ENCODE measurements at regions not wholly inside any gene's neighbourhood (a gene's known extent, or its start where the extent isn't known, plus 50 kb on each side); places are given as distances from the start of the nearest gene placed in this dataset.
"Not testable (repeated sequence)": the region's sequence is repeated elsewhere in the genome, so short reads cannot be mapped to it uniquely, and the experiment has no call there.

DNA sequence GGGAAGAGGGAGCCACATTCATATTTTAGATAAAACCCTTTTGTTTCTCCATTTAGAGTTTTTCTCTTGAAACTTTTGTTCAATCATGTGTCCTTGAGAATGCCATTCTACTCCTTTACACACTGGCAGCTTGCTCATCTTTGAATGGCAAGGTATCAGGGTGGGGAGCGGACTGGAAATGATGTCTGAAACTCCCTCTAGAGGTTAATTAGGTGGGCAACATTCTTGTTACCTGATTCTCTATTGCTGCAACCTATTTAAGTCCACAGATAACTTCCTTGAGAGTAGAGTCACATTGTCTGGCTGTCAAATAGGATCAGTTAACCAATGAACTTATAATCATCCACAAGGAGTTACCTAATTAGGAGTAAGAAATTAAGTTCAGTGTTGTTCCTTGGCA is 533.6 kb upstream of the API5 start:
- no peak for DNase-seq

DNA sequence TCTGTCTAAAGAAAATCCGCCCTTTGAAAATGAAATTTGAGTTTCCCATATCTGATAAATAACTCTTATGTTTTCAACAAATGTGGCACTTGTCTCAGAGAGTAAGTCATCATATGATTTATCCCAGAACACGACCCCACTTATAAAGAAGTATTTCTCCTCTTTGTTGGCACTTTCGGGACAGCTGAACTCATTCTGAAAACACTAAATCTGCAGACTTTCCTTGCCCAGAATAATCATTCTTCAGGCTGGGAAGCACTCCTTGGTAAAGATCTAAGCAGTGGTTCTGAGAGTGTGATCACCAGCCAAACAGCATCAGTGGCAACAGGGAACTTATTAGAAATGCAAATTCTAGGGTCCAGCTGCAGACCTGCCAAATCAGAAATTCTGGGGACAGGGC is 532.2 kb upstream of the API5 start:
- no peak for DNase-seq

DNA sequence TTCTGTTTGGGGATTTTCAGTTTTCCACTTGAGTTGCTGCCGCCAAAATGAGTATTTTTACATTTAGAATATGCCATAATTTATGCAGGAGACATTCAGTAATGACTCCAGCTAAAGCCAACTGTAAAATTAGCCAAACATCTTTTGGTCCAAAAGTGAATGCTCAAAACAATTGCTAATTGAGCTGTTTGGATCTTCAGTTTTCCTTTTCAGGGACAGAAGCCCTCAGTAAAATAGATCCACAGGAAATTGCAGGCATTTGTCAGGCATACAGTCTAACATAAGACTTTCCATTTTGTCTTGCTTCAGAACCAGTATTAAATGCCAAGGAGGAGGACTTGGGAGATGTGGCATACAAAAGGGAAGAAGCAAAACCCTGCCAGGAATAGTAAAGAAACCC is 524.8 kb upstream of the API5 start:
- DNase-seq, result no peak

DNA sequence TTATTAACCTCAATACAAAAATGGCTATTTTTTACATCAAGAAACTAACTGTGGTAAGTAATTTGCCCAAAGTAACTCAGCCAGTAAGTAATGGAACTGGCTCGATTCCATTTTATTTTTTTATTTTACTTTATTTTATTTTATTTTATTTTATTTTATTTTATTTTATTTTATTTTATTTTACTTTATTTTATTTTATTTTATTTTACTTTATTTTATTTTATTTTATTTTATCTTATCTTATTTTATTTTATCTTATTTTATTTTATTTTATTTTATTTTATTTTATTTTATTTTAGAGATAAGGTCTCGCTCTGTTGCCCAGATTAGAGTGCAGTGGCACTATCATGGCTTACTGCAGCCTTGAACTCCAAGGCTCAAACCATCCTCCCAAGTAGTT is 516.3 kb upstream of the API5 start:
- DNase-seq, result not testable (repeated sequence)

DNA sequence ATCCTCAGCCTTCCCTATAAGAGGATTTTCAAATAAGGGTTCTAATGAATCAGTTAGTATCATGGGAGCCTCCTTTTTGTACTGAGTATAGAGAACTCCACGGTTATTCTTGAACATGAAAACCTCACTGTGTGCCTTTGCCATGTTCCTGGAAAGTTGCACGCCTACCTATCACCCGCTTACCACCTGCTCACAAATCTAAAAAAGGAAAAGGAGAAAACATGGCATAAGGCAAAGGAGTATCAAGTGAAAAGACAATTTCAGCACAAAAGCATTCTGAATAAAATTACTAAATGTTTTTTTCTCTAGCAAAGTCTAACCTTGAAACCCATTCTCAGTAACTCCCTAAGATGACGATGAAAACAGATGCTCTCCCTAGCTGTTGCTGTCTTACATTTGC is 511.8 kb upstream of the API5 start:
- peak in 1 of 2 donors; percentile 53 for DNase-seq

DNA sequence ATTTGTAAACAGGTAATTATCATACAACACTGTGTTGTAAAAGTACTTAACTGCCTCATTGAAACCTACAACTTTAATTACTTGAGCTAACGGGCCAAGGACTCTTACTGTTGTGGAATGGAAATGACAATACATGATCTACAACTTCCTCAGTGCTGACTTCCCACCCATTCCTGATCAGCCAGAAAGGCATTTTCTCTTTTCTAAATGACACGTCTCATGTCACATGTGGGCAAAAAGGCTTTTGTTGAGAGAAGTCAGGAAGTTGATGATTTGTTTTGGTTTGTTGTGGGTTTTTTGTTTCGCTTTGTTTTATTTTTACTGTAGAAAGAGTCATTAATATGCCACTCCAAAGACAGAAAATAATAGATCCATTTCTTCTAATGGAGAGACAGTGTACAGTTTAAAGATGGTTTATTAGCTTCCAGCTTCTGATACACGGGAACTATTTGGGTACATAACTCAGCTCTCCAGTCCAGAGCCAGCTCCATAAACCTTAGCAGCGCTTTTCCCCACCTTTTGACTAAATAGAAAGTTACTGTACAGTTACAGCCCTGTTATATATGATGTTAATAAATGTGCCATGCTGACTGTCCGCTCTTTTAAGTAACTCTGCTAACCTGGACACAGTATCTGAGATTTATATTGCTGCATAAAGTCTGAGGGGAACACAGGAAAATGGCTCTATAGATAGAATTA is 509.4 kb upstream of the API5 start:
- no peak for DNase-seq

DNA sequence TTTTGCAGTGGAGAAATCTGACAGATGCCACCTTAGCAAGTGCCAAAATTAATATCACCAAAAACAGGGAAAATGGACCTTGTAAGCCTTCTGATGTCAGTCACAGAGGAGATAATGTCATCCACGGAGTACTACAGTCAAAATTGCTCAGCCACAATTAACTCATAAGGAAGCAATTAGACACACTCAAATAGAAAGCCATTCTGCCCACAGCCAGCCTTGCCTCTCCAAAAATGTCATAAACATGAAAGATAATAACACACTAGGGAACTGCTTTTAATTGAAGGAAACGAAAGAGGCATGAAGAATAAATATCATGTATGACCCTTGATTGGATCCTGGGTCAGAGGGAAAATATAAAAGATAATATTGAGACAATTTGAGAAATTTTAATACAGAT is 505.6 kb upstream of the API5 start:
- no peak for DNase-seq

DNA sequence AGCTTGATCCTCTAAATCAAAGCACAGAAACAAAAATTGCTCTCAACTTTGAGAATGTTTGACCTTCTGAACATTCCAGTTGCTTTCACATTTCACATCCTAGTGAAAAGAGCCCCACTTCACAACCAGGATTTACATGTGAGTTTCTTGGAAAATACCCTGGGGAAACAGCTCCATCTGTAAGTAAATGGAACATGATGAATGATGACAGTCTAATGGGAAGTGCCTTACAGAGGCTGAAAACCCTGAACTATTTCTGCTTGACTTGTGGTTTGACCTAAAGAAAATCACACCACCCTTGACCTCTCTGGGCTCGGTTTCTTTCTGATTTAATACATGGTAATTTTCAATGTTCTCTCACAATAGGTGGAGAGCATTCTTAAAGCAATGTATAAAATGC is 499.4 kb upstream of the API5 start:
- DNase-seq, result no peak

DNA sequence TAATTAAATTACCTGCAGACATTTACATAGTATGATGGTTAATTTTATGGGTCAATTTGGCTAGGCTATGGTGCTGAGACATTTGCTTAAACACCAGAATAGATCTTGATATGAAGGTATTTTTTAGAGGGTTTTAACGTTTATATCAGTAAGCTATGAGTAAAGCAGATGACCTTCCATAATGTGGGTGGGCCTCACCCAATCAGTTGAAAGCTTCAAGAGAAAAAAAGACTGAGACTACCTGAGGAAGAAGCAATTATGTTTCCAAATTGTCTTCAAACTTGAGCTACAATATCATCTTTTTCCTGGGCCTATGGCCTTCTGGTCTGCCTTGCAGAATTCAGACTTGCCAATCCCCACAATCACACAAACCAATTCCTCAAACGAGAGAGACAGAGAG is 498.8 kb upstream of the API5 start:
- no peak for DNase-seq

DNA sequence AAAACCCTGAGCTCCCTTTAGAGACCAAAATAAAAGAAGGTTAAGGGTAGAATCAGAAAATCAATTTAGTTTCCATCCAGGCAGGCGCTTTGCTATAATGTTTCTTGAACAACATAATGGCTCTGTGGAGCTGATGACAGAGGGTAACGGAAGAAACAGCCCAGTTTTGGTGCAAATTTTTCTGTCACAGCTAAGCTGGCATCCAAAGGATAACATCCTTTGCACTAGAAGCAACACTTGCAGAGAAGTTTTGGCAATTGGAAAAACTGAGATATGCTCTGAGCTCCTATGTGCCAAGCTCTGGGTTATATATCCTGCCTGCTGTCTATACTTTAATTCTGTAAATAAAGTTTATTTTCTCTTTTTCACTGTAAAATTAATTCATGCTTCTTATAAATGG is 495.3 kb upstream of the API5 start:
- DNase-seq, result no peak

DNA sequence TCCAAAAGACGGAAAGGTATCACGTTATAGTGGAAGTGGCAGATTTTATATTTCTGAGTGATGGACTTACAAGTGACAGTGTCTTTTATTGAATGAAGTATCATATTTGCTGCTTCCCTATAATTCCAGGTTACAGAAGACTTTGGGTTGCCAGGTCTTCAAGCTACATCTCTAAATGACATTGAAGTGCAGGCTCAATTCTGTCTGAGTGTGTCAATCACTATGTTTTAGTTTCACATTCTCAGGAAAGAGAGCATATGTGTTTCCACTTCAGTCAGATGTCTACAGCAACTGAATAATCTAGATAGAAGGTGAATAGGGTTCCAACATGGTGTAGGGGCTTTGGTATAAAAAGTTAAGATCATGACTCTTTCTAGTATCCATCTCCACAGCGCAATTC is 492.7 kb upstream of the API5 start:
- DNase-seq, result no peak

DNA sequence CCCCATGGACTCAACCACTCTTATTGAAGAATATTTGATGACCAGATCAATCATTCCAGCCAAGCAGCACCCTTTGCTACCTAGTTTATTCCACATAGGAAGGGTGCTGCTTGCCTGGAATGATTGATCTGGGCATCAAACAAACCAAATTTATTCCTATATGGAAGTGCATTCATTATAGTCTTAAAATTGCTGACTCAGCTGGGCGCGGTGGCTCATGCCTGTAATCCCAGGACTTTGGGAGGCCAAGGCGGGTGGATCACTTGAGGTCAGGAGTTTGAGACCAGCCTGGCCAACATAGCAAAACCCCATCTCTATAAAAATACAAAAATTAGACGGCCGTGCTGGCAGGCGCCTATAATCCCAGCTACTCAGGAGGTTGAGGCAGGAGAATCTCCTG is 489.6 kb upstream of the API5 start:
- DNase-seq, result not testable (repeated sequence)

DNA sequence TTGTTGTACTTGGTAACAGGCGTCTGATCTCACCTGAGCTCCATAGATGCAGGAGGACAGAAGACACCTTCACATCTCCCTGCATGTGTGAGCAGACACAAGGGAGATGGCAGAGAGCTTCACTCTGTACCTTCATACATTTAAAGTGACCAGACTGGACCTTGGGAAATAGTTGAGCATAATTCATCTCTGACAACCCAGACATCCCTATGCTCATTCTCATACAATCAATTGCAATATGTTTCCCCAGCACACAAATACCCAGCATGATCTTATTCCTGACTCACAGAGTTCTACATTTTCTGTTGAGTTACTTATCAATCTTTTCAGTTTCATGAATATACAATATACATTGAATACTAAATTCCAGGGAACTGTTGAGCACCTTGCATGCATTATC is 488.2 kb upstream of the API5 start:
- no peak for DNase-seq

DNA sequence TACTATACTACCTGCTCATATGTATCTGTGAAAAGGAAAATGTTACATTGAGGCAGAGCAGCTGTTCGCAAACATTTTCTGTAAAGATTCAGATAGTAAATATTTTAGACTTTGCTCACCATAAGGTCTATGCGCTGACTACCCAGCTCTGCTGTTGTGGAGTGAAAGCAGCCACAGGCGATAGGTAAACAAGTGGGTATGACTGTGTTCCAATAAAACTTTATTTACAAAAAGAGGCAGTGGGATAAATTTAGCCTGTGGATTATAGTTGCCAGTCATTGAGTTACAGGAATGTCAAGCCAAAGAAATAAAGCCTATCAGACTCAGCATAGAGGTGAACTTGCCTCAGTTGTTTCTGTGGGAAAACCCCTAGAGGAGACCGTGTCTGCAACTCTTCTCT is 487.7 kb upstream of the API5 start:
- DNase-seq, result no peak

DNA sequence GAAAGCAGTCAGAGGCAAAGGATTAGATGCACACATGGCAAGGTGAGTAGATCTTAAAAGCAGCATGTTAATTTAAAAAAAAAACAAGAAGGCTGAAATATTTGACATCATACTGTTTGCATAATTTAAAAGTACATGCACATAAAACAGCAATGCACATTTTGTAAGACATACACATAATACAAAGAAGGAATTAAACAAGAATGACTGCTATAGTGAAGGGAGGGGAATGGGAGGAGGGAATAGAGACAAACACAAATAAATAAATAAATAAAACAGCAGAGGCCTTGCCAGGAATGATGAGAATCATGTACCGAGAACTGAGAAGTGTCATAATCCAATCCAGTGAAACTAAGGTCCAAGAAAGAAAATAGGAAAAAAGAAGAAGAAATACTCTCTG is 486.2 kb upstream of the API5 start:
- DNase-seq, result no peak

DNA sequence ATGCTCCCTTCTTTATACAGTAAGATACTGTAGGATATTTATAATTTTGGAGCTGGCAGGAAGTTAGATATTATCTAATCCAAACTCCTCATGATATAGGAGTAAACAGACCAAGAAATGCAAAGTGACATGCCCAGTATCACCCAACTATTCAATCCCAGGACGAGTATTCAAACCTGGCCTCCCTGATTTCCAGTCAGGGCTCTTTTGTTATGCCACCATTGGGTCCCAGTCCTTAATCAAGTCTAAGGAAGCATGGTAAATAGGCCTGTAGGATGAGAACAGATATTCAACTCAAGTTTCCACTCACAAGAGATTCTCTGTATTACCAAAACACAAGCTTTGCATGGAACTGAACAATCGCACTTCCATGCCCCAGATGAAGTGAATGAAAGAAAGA is 484.0 kb upstream of the API5 start:
- no peak for DNase-seq

DNA sequence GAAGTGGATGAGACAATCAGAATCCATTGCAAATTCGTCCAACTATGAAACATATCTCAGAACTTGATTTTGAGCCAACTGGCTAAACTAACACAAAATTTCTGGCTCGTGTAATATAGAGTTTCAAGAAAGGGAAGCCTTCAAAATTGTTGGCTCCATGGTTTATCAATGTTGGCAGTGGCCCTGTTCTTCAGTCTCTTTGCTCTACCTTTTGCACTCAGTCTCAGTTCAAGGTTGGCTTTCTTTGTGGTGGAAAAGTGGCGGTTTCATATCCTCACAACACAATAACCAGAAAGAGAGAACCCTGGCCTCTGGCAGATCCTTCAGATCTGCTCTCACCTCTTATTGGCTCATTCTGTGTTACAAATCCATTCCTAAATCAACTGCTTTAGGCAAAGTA is 473.8 kb upstream of the API5 start:
- DNase-seq, result no peak

DNA sequence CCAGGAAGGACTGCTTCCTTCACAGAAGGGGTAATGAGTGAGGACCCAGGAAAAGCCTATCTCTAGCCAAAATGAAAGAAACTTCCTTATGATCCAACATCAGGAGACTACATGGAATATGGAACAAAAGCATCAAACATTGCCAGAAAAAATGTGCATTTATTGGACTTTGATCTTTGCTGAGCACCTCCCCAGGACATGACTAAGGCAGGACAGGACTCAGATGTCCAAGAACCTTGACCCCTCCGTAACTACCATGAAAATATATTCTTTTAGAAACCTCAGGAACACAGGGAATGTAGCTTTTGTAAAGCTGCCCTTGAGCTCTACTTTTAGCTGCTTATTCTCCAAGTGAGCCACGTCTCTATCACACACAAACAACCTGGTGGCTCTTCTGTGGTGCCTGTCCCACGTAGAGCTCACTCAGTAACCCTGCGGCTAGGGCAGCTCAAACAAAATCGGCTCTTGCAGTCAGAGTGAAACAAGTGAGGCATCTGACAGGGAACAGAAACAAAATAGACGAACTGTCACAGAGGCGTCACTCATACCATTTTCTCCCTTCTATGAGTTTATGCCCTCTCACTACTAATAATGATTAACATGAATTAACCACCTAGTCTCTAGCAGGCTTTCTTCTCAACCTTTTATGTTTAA is 471.5 kb upstream of the API5 start:
- no peak for DNase-seq

DNA sequence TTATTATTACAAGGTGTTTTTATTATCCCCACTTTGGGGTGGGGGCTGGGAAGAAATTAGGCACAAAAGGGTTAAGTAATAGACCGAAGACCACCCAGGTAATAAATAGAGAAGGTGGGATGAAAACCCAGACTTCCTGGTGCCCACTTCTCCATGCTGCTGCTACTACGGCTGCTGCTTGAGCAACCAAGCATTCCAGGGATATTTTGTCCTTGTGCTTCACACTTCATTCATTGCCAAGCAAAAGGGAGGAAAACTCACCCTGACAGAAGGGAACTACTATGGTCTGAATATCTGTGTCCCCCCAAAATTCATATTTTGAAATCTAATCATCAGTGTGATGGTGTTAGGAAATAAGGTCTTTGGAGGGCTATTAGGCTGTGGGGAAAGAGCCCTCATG is 470.9 kb upstream of the API5 start:
- DNase-seq, result no peak

DNA sequence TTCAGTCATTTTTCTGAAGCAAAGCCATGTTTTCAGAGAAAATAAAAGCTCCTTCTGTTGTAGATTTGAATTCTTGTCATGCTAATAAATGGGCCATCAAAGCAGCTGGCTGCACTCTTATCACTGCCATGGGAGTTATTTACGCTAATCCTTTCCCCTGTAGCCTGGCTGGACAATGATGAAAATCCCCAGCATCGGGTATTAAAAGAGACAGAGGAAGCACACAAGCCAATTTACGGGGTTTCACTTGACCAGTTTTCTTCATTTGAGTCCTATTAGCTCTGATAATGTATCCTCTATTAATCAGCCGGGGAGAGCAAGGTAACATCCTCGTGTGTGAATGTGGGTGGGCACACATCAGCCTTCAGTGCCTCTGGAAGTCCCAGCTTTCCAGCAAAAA is 470.2 kb upstream of the API5 start:
- DNase-seq, result no peak

DNA sequence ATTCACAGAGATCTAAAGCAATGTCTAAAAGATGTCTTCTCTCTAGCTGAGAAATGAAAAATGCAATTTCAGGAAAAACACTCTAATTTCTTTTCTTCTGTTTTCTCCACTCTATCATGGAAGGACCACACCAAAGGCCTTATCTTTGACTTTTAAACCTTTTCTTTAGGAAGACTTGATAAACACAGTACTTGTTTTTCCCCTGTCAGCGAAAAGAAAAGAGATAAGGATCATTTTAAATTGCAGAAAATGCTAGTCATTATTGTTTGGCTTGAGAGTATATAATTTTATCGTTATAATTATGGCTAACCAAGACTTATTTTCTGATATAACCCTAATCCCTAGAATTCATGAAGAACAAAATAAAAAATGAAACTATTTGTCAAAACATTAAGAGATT is 462.4 kb upstream of the API5 start:
- no peak for DNase-seq

DNA sequence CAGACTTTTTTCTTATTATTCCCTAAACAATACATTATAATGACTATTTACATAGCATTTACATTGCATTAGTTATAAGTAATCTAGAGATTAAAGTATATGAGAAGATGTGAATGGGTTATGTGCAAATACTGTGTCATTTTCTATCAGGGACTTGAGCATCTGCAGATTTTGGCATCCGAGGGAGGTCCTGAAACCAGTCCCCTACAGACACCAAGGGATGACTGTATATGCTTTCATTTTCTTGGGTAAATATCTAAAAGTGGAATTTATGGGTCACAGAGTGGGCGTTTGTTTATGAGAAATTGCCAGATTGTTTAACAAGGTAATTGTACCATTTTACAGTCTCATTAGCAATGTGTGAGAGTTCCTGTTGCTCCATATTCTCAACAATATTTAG is 454.5 kb upstream of the API5 start:
- no peak for DNase-seq

DNA sequence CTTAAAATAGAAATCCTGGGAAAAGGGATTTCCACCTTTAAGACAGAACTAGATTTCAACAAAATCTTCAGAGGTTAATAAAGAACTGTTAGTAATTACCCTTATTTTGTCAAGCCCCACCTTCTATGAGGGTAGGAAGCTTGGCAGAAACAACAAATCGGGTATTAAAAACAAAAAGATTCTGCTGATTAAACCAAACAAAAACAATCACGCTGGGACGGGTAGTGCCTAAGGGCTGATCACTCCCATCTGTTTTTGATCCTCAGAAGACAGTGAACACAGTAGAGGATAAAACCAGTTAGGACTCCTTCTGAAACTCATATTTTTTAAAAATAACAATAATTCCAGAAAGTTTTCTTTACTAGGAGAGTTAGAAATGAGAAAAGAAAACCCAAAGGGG is 441.3 kb upstream of the API5 start:
- no peak for DNase-seq

DNA sequence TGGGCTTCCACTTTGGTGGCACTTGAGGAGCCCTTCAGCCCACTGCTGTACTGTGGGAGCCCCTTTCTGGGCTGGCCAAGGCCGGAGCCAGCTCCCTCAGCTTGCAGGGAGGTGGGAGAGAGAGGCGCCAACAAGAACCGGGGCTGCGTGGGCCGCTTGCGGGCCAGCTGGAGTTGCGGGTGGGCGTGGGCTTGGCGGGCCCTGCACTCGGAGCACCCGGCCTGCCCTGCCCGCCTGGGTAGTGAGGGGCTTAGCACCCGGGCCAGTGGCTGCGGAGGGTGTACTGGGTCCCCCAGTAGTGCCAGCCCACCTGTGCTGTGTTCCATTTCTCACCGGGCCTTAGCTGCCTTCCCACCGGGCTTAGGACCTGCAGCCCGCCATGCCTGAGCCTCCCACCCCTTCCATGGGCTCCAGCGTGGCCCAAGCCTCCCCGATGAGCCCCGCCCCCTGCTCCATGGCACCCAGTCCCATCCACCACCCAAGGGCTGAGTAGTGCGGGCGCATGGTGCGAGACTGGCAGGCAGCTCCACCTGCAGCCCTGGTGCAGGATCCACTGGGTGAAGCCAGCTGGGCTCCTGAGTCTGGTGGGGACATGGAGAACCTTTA is 437.9 kb upstream of the API5 start:
- DNase-seq, result not testable (repeated sequence)

DNA sequence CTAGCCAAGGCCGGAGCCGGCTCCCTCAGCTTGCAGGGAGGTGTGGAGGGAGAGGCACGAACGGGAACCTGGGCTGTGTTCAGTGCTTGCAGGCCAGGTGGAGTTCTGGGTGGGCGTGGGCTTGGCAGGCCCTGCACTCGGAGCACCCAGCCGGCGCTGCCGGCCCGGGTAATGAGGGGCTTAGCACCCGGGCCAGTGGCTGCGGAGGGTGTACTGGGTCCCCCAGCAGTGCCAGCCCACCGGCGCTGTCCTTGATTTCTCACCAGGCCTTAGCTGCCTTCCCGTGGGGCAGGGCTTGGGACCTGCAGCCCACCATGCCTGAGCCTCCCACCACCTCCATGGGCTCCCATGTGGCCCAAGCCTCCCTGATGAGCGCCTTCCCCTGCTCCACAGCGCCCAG is 430.5 kb upstream of the API5 start:
- not testable (repeated sequence) for DNase-seq
